GM11168 (cell line): ENCODE measurements at regions not wholly inside any gene's neighbourhood (a gene's known extent, or its start where the extent isn't known, plus 50 kb on each side); places are given as distances from the start of the nearest gene placed in this dataset.
"Not testable (repeated sequence)": the region's sequence is repeated elsewhere in the genome, so short reads cannot be mapped to it uniquely, and the experiment has no call there.

Experiments
- in situ Hi-C: fragments of 300-500 bp; cut with MboI; formaldehyde crosslinking; loops from one replicate; pipeline ENCODE4 v1.12.0; 2022; ENCODE audit warnings: low sequenced_read_pairs; ENCODE audit not compliant: unreplicated experiment

- in situ Hi-C loops = loop anchor here (25.0 kb wide), 1 partner anchor 869 kb away; no protein-coding TSS in a partner anchor
Measured at GRCh38 chr1:193418745-193419058, 232.3 kb upstream of the B3GALT2 start.

- in situ Hi-C loops = loop anchor here (25.0 kb wide), 1 partner anchor 869 kb away; no protein-coding TSS in a partner anchor
Measured at GRCh38 chr1:193417945-193418744, 231.7 kb upstream of the B3GALT2 start.

GRCh38 chr1:193417403-193417802 is 231.0 kb upstream of the B3GALT2 start:
- in situ Hi-C loops = loop anchor here (25.0 kb wide), 1 partner anchor 870 kb away; no protein-coding TSS in a partner anchor

GRCh38 chr1:193416226-193417024 is 230.0 kb upstream of the B3GALT2 start:
- in situ Hi-C loops = loop anchor here (25.0 kb wide), 1 partner anchor 871 kb away; no protein-coding TSS in a partner anchor

- in situ Hi-C loops = loop anchor here (25.0 kb wide), 1 partner anchor 872 kb away; no protein-coding TSS in a partner anchor
Measured at GRCh38 chr1:193415256-193415655, 228.8 kb upstream of the B3GALT2 start.

GRCh38 chr1:193413376-193413775 is 227.0 kb upstream of the B3GALT2 start:
- in situ Hi-C loops = loop anchor here (25.0 kb wide), 1 partner anchor 874 kb away; no protein-coding TSS in a partner anchor

GRCh38 chr1:193412748-193413147 is 226.3 kb upstream of the B3GALT2 start:
- in situ Hi-C loops = loop anchor here (25.0 kb wide), 1 partner anchor 875 kb away; no protein-coding TSS in a partner anchor

- in situ Hi-C loops = loop anchor here (25.0 kb wide), 1 partner anchor 876 kb away; no protein-coding TSS in a partner anchor
Measured at GRCh38 chr1:193411714-193412113, 225.3 kb upstream of the B3GALT2 start.

GRCh38 chr1:193411215-193411614 is 224.8 kb upstream of the B3GALT2 start:
- in situ Hi-C loops = loop anchor here (25.0 kb wide), 1 partner anchor 876 kb away; no protein-coding TSS in a partner anchor

GRCh38 chr1:193408782-193409293 is 222.4 kb upstream of the B3GALT2 start:
- in situ Hi-C loops = loop anchor here (25.0 kb wide), 1 partner anchor 878 kb away; no protein-coding TSS in a partner anchor

- in situ Hi-C loops = loop anchor here (25.0 kb wide), 1 partner anchor 880 kb away; no protein-coding TSS in a partner anchor
Measured at GRCh38 chr1:193406901-193407300, 220.5 kb upstream of the B3GALT2 start.

- in situ Hi-C loops = loop anchor here (25.0 kb wide), 1 partner anchor 883 kb away; no protein-coding TSS in a partner anchor
Measured at GRCh38 chr1:193404236-193404635, 217.8 kb upstream of the B3GALT2 start.

GRCh38 chr1:193402977-193403376 is 216.6 kb upstream of the B3GALT2 start:
- in situ Hi-C loops = loop anchor here (25.0 kb wide), 1 partner anchor 884 kb away; no protein-coding TSS in a partner anchor

- in situ Hi-C loops = loop anchor here (25.0 kb wide), 1 partner anchor 885 kb away; no protein-coding TSS in a partner anchor
Measured at GRCh38 chr1:193402037-193402436, 215.6 kb upstream of the B3GALT2 start.

- in situ Hi-C loops = no loop called here
Measured at GRCh38 chr1:193394336-193394735, 207.9 kb upstream of the B3GALT2 start.

GRCh38 chr1:193392686-193393085 is 206.3 kb upstream of the B3GALT2 start:
- in situ Hi-C loops = no loop called here

- in situ Hi-C loops = no loop called here
Measured at GRCh38 chr1:193388683-193389082, 202.3 kb upstream of the B3GALT2 start.

- in situ Hi-C loops = no loop called here
Measured at GRCh38 chr1:193388165-193388564, 201.8 kb upstream of the B3GALT2 start.

GRCh38 chr1:193387406-193387805 is 201.0 kb upstream of the B3GALT2 start:
- in situ Hi-C loops = no loop called here

GRCh38 chr1:193378451-193378850 is 192.0 kb upstream of the B3GALT2 start:
- in situ Hi-C loops = not testable (repeated sequence)
